HG03108 (cell line): ENCODE measurements at regions not wholly inside any gene's neighbourhood (a gene's known extent, or its start where the extent isn't known, plus 50 kb on each side); places are given as distances from the start of the nearest gene placed in this dataset.

ENCODE experiments used
- ATAC-seq: cut with Tn5 transposase; IDR thresholded peaks from one replicate; pipeline ENCODE4 v1.9.1; 2021; ENCODE audit warnings: moderate library complexity; ENCODE audit not compliant: unreplicated experiment

- no peak for ATAC-seq
These were observed 659.8 kb downstream of the IRX1 start for GRCh38 chr5:4255441-4255840.

GRCh38 chr5:4258170-4258569, 662.5 kb downstream of the IRX1 start:
- ATAC-seq: no peak

- no peak for ATAC-seq
These were observed 675.6 kb downstream of the IRX1 start for GRCh38 chr5:4271193-4271592.

- no peak for ATAC-seq
These were observed 679.6 kb downstream of the IRX1 start for GRCh38 chr5:4275232-4275631.

GRCh38 chr5:4294878-4295277, 699.2 kb downstream of the IRX1 start:
- ATAC-seq: no peak

GRCh38 chr5:4295663-4296339, 700.2 kb downstream of the IRX1 start:
- ATAC-seq: no peak

GRCh38 chr5:4306057-4306456, 710.4 kb downstream of the IRX1 start:
- ATAC-seq: no peak

GRCh38 chr5:4309026-4309425, 713.4 kb downstream of the IRX1 start:
- no peak for ATAC-seq

- no peak for ATAC-seq
These were observed 717.5 kb downstream of the IRX1 start for GRCh38 chr5:4313138-4313537.

- no peak for ATAC-seq
These were observed 724.0 kb downstream of the IRX1 start for GRCh38 chr5:4319478-4320128.

GRCh38 chr5:4330327-4330726, 734.7 kb downstream of the IRX1 start:
- ATAC-seq: no peak

- ATAC-seq: no peak
These were observed 739.4 kb downstream of the IRX1 start for GRCh38 chr5:4335078-4335477.

- no peak for ATAC-seq
These were observed 741.9 kb downstream of the IRX1 start for GRCh38 chr5:4337519-4337918.

- no peak for ATAC-seq
These were observed 744.3 kb downstream of the IRX1 start for GRCh38 chr5:4339949-4340348.

- ATAC-seq: no peak
These were observed 750.2 kb downstream of the IRX1 start for GRCh38 chr5:4345850-4346249.

GRCh38 chr5:4348423-4348822, 752.8 kb downstream of the IRX1 start:
- no peak for ATAC-seq

- ATAC-seq: no peak
These were observed 753.3 kb downstream of the IRX1 start for GRCh38 chr5:4348919-4349318.

GRCh38 chr5:4356201-4356600, 760.6 kb downstream of the IRX1 start:
- ATAC-seq: no peak

- no peak for ATAC-seq
These were observed 764.2 kb downstream of the IRX1 start for GRCh38 chr5:4359847-4360246.

GRCh38 chr5:4361753-4362152, 766.1 kb downstream of the IRX1 start:
- no peak for ATAC-seq

GRCh38 chr5:4362411-4362810, 766.8 kb downstream of the IRX1 start:
- ATAC-seq: no peak

GRCh38 chr5:4363045-4363444, 767.4 kb downstream of the IRX1 start:
- no peak for ATAC-seq

- ATAC-seq: no peak
These were observed 771.0 kb downstream of the IRX1 start for GRCh38 chr5:4366628-4367027.
